GM19193 (cell line): ENCODE measurements at regions not wholly inside any gene's neighbourhood (a gene's known extent, or its start where the extent isn't known, plus 50 kb on each side); places are given as distances from the start of the nearest gene placed in this dataset.

Experiments
- POLR2A ChIP-seq: IDR thresholded peaks from 4 replicates; pipeline ENCODE4 v1.6.1; 2011; ENCODE audit not compliant: insufficient read depth, insufficient read length; ENCODE audit errors: extremely low read depth

DNA sequence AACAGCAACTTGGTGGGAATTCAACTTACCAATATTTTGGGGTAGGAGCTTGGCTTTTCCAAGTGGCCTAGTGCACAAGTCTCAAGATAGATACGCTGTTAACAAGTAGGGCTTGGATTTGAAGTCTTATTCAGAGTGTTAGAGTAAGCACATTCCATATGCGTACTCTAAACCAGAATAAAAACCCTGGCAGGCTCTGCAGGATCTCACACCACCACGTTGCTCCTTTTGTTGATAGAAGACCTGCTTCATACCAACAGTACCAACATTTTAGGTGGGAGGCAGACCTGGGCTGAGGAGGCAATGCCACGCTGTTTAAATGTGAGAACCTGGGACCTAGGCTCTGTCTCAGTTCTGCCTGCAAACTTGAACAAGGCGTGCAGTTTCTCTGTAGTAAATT is 214.0 kb downstream of the RNF144A start:
- no peak for TF ChIP-seq POLR2A

DNA sequence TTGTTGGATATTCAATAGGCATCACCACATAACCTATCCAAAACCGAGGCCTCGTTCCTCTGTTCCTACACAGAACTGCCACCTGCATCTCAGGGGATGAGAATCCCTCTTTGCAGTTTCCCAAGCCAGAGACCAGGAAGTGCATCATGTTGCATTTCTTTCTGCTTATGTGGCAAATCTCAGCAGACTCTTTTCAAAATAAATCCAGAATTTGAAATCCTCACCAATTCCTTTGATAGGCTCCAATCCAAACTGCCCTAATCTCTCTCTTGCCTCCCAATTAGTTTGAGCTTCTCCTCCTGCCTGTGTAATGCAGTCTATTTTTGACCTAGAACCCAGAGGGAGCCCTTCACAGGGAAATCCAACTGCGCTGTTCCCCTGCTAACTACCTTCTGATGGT is 215.5 kb downstream of the RNF144A start:
- TF ChIP-seq POLR2A = no peak

DNA sequence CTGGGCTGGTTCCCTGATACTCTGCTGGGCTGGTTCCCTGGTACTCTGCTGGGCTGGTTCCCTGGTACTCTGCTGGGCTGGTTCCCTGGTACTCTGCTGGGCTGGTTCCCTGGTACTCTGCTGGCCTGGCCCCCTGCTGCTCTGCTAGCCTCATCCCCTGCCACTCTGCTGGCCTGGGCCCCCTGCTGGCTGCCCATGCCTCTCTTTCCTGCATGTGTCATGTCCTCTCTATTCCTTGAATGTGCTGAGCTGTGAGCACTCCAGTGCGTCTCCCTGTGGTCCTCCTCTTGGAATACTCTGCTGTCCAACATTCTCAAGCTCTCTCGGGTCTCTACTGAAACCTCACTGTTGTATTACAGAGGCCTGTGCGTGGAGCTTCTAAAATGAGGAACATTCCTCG is 216.3 kb downstream of the RNF144A start:
- TF ChIP-seq POLR2A = no peak

DNA sequence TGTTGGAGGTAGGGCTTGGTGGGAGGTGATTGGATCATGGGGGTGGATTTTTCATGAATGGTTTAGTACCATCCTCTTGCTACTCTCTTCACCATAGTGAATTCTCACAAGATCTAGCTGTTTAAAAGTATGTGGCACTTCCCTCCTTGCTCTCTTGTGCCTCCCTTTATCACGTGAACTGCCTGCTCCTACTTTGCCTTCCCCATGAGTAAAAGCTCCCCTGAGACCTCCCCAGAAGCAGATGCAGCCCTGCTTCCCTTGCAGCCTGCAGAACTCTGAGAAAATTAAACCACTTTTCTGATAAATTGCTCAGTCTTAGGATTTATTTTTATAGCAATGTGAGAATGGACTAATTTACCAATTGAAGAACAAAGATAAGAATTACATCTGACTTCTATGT is 223.1 kb downstream of the RNF144A start:
- TF ChIP-seq POLR2A = no peak

DNA sequence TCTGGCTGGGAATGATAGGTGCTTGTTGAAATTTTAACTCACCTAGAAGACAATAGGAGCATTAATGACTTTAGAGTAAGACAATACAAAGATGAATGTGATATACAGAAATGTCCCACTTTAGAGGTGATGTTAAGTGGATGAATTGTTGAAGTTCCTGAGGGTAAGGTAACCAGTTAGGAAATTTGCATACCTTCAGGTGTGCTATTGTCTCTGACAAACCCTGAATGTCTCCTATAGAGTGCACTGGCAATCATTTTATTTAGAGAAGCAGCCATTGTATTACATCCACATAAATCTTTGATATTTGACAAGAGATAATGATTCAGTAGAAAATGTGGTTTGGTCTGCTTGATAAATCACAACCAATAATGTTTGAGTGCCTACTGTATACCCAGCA is 228.5 kb downstream of the RNF144A start:
- TF ChIP-seq POLR2A = no peak

DNA sequence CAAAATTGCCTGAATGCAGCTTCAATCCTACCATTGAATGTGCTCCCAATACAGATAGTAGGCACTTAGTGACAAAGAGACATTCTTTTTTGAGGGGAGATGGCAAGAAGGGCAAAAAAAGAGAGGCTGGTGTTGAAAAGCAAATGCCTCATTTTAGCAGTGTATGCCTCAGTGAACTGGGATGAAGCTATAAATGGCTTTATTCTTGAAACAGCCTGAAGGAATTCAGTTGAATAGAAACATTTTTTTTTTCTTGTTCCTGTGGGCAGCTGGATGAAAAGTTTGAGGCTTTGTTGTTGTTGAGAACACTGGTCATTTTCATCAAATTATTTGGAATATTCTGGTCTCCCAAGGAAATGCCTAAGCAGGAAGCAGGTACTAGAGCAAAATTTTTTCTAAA is 228.9 kb downstream of the RNF144A start:
- TF ChIP-seq POLR2A = no peak

DNA sequence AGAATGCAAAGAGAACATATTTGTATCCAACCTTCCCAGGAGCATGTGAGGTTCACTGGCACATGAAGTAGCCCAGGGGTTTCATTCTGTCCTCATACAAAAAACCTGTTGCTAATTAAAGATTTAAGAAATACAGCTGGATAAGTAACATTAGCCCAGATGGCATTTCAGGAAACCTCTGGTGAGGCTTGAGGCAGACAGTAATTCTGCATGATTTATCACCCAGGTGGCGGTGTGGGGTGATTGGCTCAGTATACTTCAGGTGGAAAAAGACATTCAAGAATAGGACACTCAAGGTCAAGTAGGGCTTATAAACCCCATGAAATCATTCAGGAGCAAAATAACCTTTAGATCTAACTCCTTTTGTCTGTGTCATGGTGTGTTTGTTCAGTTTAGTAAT is 237.4 kb downstream of the RNF144A start:
- TF ChIP-seq POLR2A = no peak

DNA sequence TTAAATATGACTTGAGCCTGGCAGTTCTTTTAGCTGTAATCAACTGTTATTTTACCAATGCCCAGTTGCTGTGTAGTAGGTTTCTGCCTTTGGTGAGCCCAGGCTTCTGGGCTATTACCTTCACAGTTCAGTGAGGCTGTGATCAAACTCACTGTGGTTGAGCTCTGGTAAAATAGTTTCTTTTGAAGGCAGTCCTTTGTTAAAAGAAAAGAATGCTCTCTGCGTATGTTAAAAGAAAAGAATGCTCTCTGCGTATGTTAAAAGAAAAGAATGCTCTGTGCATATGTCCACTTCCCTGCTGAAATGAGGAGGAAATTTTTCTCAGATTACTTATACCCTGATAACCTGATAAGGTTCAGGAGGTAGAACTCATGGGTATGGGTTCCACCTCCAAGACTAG is 244.3 kb downstream of the RNF144A start:
- TF ChIP-seq POLR2A = no peak

DNA sequence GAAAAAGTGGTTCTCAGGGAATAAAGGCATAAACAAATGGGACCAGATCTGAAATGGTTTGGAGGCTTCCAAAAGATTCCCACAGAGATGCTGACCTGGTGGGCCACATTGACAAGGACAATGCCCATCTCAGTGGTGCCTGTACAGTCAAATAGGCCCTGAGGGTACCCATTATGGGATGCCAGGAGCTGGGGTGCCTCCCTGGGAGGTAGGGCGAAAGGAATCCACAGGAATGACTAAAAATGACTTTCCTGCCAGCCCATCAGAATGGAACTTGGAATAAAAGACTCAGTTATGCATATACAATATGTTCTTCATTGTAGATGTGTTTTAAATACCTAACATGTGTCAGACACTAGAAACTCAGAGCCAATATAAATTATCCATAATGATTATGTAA is 248.5 kb downstream of the RNF144A start:
- TF ChIP-seq POLR2A = no peak

DNA sequence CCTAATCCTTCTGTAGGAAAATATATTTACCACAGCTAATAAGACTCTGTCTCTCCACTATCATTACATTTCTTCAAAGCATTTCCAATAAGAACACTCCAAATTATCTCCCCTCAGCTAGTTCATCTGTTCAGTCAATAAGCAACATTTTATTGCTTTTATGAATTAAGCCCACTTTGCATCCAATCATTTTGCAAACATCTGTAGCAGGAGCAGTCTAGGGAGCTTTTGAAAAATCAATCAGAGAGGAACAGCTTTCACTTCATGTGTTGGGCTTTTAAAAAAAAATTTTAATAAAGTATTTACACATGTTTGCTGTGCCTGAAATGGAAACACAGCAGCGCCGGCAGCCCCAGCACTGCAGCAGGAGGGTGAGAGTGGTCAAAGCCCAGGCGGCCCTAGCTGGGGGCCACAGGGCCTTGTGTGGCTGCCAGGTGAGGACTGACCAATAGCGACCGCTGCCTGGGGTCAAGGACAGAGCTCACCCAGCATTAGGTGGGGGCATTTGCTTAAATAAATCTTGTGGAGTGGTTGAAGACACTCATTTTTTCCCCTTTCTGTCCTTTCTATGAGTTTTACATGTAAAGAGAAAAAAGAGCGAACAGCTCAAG is 250.7 kb downstream of the RNF144A start:
- TF ChIP-seq POLR2A = no peak

DNA sequence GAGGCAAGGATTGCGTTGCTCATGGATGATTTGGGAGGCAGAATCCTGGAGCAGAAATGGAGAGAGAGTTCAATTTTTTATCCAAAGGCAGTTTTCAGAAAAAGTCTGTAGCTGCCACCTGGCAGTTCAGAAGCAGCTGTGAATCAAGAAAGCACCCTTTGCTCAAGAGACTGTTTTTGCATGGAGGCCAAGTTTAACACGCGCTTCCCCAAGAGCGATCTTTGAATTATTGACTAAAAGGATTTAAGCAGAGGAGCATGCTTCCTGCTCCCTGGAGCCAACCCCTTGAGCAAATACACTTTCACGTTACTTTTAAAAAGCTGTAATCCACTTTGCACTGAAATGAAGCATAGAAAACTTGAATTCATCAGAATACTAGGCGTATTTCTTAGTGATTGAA is 252.4 kb downstream of the RNF144A start:
- TF ChIP-seq POLR2A = no peak

DNA sequence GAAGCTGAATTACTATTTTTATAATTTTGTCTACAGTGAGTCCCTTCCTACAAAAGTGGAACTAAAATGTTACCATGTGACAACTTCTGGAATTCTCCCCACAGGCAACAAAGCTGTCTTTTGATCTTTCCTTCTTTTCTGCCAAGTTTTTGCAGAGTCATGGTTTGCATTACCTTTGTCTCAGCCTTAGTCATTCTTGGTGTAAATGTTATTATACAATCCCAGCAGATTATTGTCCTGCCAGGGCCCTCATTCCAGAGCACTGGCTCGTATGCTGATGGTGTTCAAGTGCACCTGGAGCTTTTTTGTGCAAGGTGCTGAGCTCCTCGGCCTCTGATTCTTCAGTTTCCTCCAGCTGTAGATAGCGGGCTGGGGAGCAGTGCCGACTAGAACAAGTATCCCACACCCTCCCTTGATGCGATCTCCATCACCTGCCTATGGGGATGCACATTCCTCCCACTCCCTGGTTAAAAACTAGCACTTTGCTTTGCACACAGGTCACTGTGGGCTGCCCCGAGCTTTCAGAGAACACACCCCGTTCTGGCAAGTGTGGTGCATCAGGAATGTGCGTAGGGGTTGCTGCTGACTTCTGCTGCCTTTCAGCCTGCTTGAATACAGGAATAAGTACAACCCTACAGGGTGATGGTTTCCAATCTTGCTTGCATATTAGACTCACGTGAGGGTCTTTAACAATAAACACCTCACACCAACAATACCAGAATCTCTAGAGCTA is 263.6 kb downstream of the RNF144A start:
- no peak for TF ChIP-seq POLR2A

DNA sequence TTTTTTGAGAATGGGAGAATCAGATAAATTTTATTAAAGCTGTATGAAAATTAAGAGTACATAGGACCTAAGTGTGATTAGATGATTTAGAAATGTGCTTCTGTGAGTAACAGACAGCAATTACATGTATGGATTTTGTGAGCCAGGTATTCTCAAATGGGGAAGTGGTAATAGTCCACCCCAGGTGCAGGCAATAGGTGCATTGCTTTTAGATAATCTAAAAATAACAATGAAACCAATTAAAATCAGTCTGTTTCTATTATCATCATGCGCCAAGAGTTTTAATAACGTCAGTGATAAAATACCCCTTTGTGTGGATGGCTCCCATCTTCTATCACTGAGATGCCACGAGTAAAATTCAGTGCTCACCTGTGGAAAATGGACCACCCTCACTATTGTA is 265.3 kb downstream of the RNF144A start:
- TF ChIP-seq POLR2A = no peak

DNA sequence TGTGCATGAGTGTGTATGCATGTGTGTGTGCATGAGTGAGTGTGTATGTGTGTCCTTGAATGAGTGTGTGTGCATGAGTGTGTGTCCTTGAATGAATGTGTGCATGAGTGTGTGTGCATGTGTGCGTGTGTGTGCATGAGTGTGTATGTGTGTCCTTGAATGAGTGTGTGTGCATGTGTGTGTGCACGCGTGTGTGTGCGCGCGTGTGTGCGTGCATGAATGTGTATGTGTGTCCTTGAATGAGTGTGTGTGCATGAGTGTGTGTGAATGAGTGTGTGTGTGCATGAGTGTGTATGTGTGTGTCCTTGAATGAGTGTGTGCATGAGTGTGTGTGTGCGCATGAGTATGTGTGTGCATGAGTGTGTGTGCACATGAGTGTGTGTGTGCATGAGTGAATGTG is 271.9 kb downstream of the RNF144A start:
- no peak for TF ChIP-seq POLR2A

DNA sequence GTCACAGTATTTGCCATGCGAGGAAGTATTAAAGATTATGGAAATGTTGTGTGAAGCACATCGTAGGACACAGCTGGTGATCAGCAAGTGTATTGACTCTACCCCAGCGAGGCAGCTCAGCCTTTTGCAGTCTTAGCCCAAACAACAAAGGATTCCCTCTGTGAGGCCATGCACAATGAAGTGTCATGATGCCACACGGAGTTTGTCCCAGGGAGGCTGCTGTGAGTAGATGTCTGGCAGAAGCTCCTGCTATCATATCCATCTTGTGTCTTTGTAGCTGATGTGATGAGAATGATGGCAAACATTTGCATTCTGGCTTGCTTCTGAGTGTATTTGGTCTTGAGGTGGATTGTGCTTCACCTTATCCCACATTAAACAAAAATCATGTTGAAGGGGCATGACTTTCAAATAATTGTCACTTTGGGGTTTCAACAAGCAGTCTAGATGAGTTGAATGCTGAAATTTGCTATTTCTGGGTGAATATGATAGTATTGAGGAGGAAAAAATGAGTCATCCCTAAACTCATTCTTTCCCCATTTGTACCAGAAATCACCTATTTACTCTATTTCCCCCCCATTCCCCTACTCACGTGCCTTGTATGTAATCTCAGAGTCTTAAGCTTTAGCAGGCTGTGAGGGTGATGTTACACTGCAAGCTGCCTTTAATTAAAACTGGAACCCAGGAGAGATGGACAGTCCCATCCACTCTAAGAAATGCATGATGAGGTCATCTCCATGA is 273.5 kb downstream of the RNF144A start:
- no peak for TF ChIP-seq POLR2A

DNA sequence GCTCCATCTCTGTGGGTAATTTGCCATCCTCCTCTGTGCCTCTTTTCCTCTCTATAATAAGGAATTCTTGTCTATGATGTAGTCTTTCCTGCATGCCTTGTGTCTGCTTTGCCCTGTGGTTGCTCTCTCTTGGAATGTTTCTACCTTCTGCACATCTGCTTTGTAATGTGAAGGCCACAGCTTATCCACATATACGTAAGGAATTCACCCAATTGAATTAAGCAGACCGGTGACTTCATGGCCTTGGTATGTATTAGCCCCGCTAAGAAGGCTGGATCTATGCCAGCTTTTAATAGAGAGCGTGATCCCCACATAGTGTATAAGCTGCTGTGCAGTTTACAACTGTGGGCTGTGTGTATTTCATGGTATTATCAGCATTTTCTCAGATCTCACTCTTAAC is 274.7 kb downstream of the RNF144A start:
- no peak for TF ChIP-seq POLR2A

DNA sequence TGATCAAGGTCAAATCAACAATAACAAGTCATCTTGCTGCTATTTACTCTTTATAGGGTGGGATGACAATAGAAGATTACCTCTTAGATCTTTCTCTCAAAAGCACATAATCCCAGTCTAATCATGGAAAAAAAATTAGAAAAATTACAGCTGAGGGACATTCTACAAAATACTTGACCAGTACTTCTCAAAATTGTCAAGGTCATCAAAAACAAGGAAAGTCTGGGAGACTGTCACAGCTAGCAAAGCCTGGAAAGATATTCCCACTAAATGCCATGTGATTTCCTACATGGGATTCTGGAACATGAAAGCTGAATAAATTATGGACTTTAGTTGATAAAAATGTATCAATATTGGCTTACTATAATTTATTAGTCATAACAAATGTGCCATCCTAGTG is 276.2 kb downstream of the RNF144A start:
- TF ChIP-seq POLR2A = no peak

DNA sequence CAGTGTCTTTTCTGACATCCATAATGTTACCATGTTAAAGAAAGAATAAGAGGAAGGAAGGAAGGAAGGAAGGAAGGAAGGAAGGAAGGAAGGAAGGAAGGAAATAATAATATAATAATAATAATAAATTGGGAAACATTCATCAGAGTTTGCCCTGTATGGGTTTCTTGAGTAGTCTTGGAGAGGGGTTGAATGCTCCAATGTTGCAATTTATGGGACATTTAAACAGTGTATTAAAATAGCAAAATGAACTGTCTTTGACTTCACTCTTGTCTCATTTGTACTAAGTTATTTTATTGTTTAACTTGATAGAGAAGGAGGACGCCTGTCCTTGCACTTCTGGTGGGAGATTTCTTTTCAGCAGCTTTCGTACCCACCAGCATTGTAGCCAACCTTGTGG is 277.7 kb downstream of the RNF144A start:
- no peak for TF ChIP-seq POLR2A
